HepG2 (cell line): ENCODE measurements at regions not wholly inside any gene's neighbourhood (a gene's known extent, or its start where the extent isn't known, plus 50 kb on each side); places are given as distances from the start of the nearest gene placed in this dataset.

Experiments
- ATAC-seq: fragments of 200-7000 bp; cut with Tn5 transposase; 3 replicates; pipeline ENCODE4 v1.9.1; 2020; ENCODE audit warnings: mild to moderate bottlenecking, moderate library complexity
- BruUV-seq: library from RNA; stranded (reverse); fragments of 400-500 nt; replicated peaks from 2 replicates; lab custom pipeline; 2021; lab: Mats Ljungman, UMichigan
- CTCF ChIA-PET: fragments of 300-600 bp; formaldehyde crosslinking; extraction: SDS; loops from one replicate; lab custom pipeline; 2021; ENCODE audit warnings: low total read pairs, inconsistent platforms, low intra/inter-chr PET ratio; lab: Yijun Ruan, JAX
- POLR2A ChIA-PET: fragments of 350-600 bp; sonication (Branson Sonifier 250); formaldehyde crosslinking; loops from one replicate; lab custom pipeline; 2020; ENCODE audit warnings: antibody characterized with exemption, inconsistent platforms; lab: Yijun Ruan, JAX
- DNase-seq: peaks from one replicate; pipeline ENCODE4 v3.0.0-alpha.2; 2015; ENCODE audit warnings: low spot score
- FAIRE-seq: peaks from 3 replicates; lab custom pipeline; 2011; peaks lifted over from hg19 to GRCh38; lab: Jason Lieb, UNC
- H2AFZ ChIP-seq: one replicate; pipeline ENCODE4 v1.6.1; 2011; ENCODE audit warnings: low read length, inconsistent platforms
- H3K27ac ChIP-seq: fragments of 300-600 bp; 3 replicates; pipeline ENCODE4 v1.8.0; 2011; ENCODE audit warnings: mixed run types, mild to moderate bottlenecking, mixed read lengths, low read length, inconsistent platforms; ENCODE audit not compliant: insufficient read depth; ENCODE audit errors: extremely low read length
- H3K27me3 ChIP-seq, 2 experiments: fragments of 200-600 bp in 1 of 2; 2 replicates in 1 of 2; 3 replicates in 1 of 2; pipeline versions ENCODE4 v1.6.0 to v1.8.0; 2011; ENCODE audit warnings: low read length in 2 of 2, mild to moderate bottlenecking in 2 of 2, moderate library complexity in 2 of 2, inconsistent platforms in 1 of 2; ENCODE audit not compliant: insufficient read depth in 2 of 2, control insufficient read depth in 1 of 2
- H3K36me3 ChIP-seq, 2 experiments: fragments of 200-600 bp in 1 of 2; replicated peaks in 1 of 2; 2 replicates in 1 of 2; 3 replicates in 1 of 2; pipeline versions ENCODE4 v1.5.1 to v1.8.0; 2011; ENCODE audit warnings: low read length in 2 of 2, inconsistent platforms in 1 of 2; ENCODE audit not compliant: insufficient read depth in 2 of 2, control insufficient read depth in 1 of 2
- H3K4me1 ChIP-seq: 2 replicates; pipeline ENCODE4 v1.5.1; 2012; ENCODE audit warnings: low read length, inconsistent platforms; ENCODE audit not compliant: insufficient read depth
- H3K4me2 ChIP-seq: 2 replicates; pipeline ENCODE4 v1.6.0; 2011; ENCODE audit warnings: low read depth, low read length, inconsistent platforms
- H3K4me3 ChIP-seq, 3 experiments: fragments of 200-600 bp in 1 of 3; sonication (generic), shearing (Covaris generic) in 1 of 3; replicated peaks in 1 of 3; 2 replicates each; pipeline ENCODE4 v1.5.1; 2011 to 2016; ENCODE audit warnings: low read length in 3 of 3, inconsistent platforms in 2 of 3, low read depth in 2 of 3, mild to moderate bottlenecking in 2 of 3, control low read depth in 1 of 3, mixed read lengths in 1 of 3; ENCODE audit not compliant: insufficient read depth in 1 of 3
- H3K79me2 ChIP-seq: one replicate; pipeline ENCODE4 v1.6.1; 2011; ENCODE audit warnings: low read length, inconsistent platforms; ENCODE audit not compliant: insufficient read depth
- H3K9ac ChIP-seq: 2 replicates; pipeline ENCODE4 v1.6.0; 2011; ENCODE audit warnings: mild to moderate bottlenecking, low read depth, low read length, inconsistent platforms; ENCODE audit not compliant: insufficient read depth
- H3K9me3 ChIP-seq: 2 replicates; pipeline ENCODE4 v1.5.1; 2012; ENCODE audit warnings: mild to moderate bottlenecking, low read length
- H4K20me1 ChIP-seq: 2 replicates; pipeline ENCODE4 v1.6.0; 2011; ENCODE audit warnings: inconsistent platforms, mild to moderate bottlenecking, low read length, moderate library complexity; ENCODE audit not compliant: insufficient read depth
- CENPT ChIP-seq: sonication (generic); formaldehyde crosslinking; IDR thresholded peaks from 2 replicates; pipeline ENCODE4 v1.8.0; 2022; ENCODE audit warnings: low read depth, mild to moderate bottlenecking, moderate library complexity, missing genetic modification reagents
- ERF ChIP-seq: IDR thresholded peaks from 2 replicates; pipeline ENCODE4 v1.6.1; 2018; ENCODE audit warnings: missing biosample characterization, missing genetic modification reagents
- FOXA3 ChIP-seq: IDR thresholded peaks from 2 replicates; pipeline ENCODE4 v1.6.1; 2016; ENCODE audit warnings: missing genetic modification reagents, missing compliant biosample characterization
- FOXK2 ChIP-seq: fragments of 450-650 bp; IDR thresholded peaks from 2 replicates; pipeline ENCODE4 v1.6.1; 2016
- FOXP4 ChIP-seq: sonication (generic); formaldehyde crosslinking; IDR thresholded peaks from 2 replicates; pipeline ENCODE4 v1.4.0; 2020; ENCODE audit warnings: missing genetic modification reagents
- HMG20B ChIP-seq: conservative IDR thresholded peaks from 2 replicates; pipeline ENCODE4 v1.6.1; 2016; ENCODE audit warnings: missing genetic modification reagents, missing compliant biosample characterization
- JUNB ChIP-seq: sonication (generic); formaldehyde crosslinking; IDR thresholded peaks from 2 replicates; pipeline ENCODE4 v1.8.0; 2022; ENCODE audit warnings: missing genetic modification reagents, mild to moderate bottlenecking, borderline replicate concordance
- KDM6A ChIP-seq: IDR thresholded peaks from 2 replicates; pipeline ENCODE4 v1.6.1; 2016; ENCODE audit warnings: low read depth
- MYC ChIP-seq: sonication (generic); formaldehyde crosslinking; IDR thresholded peaks from 2 replicates; pipeline ENCODE4 v1.9.0; 2021; ENCODE audit warnings: missing genetic modification reagents, borderline replicate concordance
- PAXIP1 ChIP-seq: sonication (generic); formaldehyde crosslinking; conservative IDR thresholded peaks from 2 replicates; pipeline ENCODE4 v1.4.0; 2020; ENCODE audit warnings: mild to moderate bottlenecking, missing genetic modification reagents, moderate library complexity
- RBAK ChIP-seq: sonication (generic); formaldehyde crosslinking; IDR thresholded peaks from 2 replicates; pipeline ENCODE4 v1.5.1; 2020; ENCODE audit warnings: mild to moderate bottlenecking, missing genetic modification reagents
- STAT6 ChIP-seq: sonication (generic); formaldehyde crosslinking; IDR thresholded peaks from 2 replicates; pipeline ENCODE4 v1.4.0; 2020; ENCODE audit warnings: missing genetic modification reagents, mild to moderate bottlenecking, borderline replicate concordance
- XBP1 ChIP-seq: sonication (generic); formaldehyde crosslinking; IDR thresholded peaks from 2 replicates; pipeline ENCODE4 v1.5.0; 2020; ENCODE audit warnings: missing genetic modification reagents
- ZFY ChIP-seq: sonication (generic); formaldehyde crosslinking; IDR thresholded peaks from 2 replicates; pipeline ENCODE4 v1.4.0; 2020; ENCODE audit warnings: missing genetic modification reagents
- ZIK1 ChIP-seq: sonication (generic); formaldehyde crosslinking; IDR thresholded peaks from 2 replicates; pipeline ENCODE4 v1.5.0; 2020; ENCODE audit warnings: mild to moderate bottlenecking, low read depth, missing genetic modification reagents, borderline replicate concordance
- ZNF572 ChIP-seq: sonication (generic); formaldehyde crosslinking; IDR thresholded peaks from 2 replicates; pipeline ENCODE4 v1.5.1; 2020; ENCODE audit warnings: mild to moderate bottlenecking, missing genetic modification reagents
- ZNF605 ChIP-seq: sonication (generic); formaldehyde crosslinking; IDR thresholded peaks from 2 replicates; pipeline ENCODE4 v1.8.0; 2022; ENCODE audit warnings: mild to moderate bottlenecking, missing genetic modification reagents
- ZNF724P ChIP-seq: sonication (generic); formaldehyde crosslinking; IDR thresholded peaks from 2 replicates; pipeline ENCODE4 v1.8.0; 2022; ENCODE audit warnings: missing genetic modification reagents, borderline replicate concordance
- ZNF746 ChIP-seq: sonication (generic); formaldehyde crosslinking; IDR thresholded peaks from 2 replicates; pipeline ENCODE4 v1.8.0; 2022; ENCODE audit warnings: mild to moderate bottlenecking, missing genetic modification reagents
- ZNF772 ChIP-seq: sonication (generic); formaldehyde crosslinking; IDR thresholded peaks from 2 replicates; pipeline ENCODE4 v1.5.0; 2020; ENCODE audit warnings: mild to moderate bottlenecking, missing genetic modification reagents
- WGBS: methylation state at CpG from one replicate; pipeline ENCODE4 v1.1.6; 2017; ENCODE audit warnings: low lambda C conversion rate; 5-methylcytosine and 5-hydroxymethylcytosine counted together
- in situ Hi-C: cut with HindIII; loops from 2 replicates; pipeline ENCODE4 v1.10.0; 2017; ENCODE audit warnings: low pct_unique_long_range_greater_than_20kb; ENCODE audit not compliant: extremely low pct_ligation_motif_present
- intact Hi-C: fragments of 100-400 bp; cut with micrococcal nuclease; formaldehyde crosslinking; loops from one replicate; pipeline ENCODE4 v1.10.0; 2022; ENCODE audit not compliant: unreplicated experiment

GRCh38 chr3:144034715-144035290 is 63.2 kb downstream of the DIPK2A start:
- FAIRE-seq = no peak
- H3K36me3 ChIP-seq = no peaks in the 10 kb centered on the region
- CTCF ChIA-PET = no interaction called here

More at GRCh38 chr3:144034715-144035290, 63.2 kb downstream of the DIPK2A start:
- POLR2A ChIA-PET = no interaction called here
- no peak overlapping the region for H3K4me3 ChIP-seq
- in situ Hi-C loops = no loop called here
- TF ChIP-seq ZNF605 (CRISPR knock-in tag) = no peak
- no peak for TF ChIP-seq PAXIP1 (CRISPR knock-in tag)
- no peak for TF ChIP-seq FOXK2
- no peak for TF ChIP-seq JUNB (CRISPR knock-in tag)
- no peak for TF ChIP-seq STAT6 (CRISPR knock-in tag)
- no peak for TF ChIP-seq FOXP4 (CRISPR knock-in tag)
- no peak for TF ChIP-seq MYC (CRISPR knock-in tag)
- no peak for TF ChIP-seq FOXA3
- TF ChIP-seq RBAK = no peak
- TF ChIP-seq ZNF746 = no peak
- TF ChIP-seq ZIK1 = no peak
- TF ChIP-seq ZFY (CRISPR knock-in tag) = no peak
- TF ChIP-seq KDM6A (CRISPR knock-in tag) = no peak
- TF ChIP-seq ERF (CRISPR knock-in tag) = no peak
- no peak for TF ChIP-seq ZNF572 (CRISPR knock-in tag)
- no peak for TF ChIP-seq XBP1
- TF ChIP-seq HMG20B (CRISPR knock-in tag) = no peak
- no peak for TF ChIP-seq ZNF772 (CRISPR knock-in tag)
- no peak for TF ChIP-seq CENPT (CRISPR knock-in tag)
- no peak for TF ChIP-seq ZNF724P (CRISPR knock-in tag)
- TF ChIP-seq, all 625 proteins: peak for 0
- Histone ChIP-seq H3K27ac (no peak overlapping the region), H2AFZ (no peak overlapping the region), H4K20me1 (no peaks in the 10 kb centered on the region), H3K4me2 (no peak overlapping the region), H3K9ac (no peak overlapping the region), H3K9me3 (no peaks in the 10 kb centered on the region), H3K27me3 (no peaks in the 10 kb centered on the region), H3K79me2 (no peaks in the 10 kb centered on the region), H3K4me1 (no peaks in the 10 kb centered on the region)
- intact Hi-C loops = no loop called here
- no TSS peak for BruUV-seq
- WGBS = 6% methylated on average over 2 of the region's 2 CpGs
- DNase-seq = no peak
- no peak for ATAC-seq
